Brain microvascular endothelial cell (primary cell): ENCODE measurements at regions not wholly inside any gene's neighbourhood (a gene's known extent, or its start where the extent isn't known, plus 50 kb on each side); places are given as distances from the start of the nearest gene placed in this dataset.

Experiments used
- DNase-seq: peaks from one replicate; pipeline ENCODE4 v3.0.0-alpha.2; 2020
- H3K27ac ChIP-seq: fragments of 250-450 bp; sonication (Bioruptor Pico); 2 replicates; pipeline ENCODE4 v1.5.1; 2020; ENCODE audit warnings: mild to moderate bottlenecking, moderate library complexity
- H3K27me3 ChIP-seq: fragments of 250-450 bp; sonication (Bioruptor Pico); replicated peaks from 2 replicates; pipeline ENCODE4 v1.5.1; 2020; ENCODE audit warnings: mild to moderate bottlenecking
- H3K36me3 ChIP-seq: fragments of 250-450 bp; sonication (Bioruptor Pico); replicated peaks from 2 replicates; pipeline ENCODE4 v1.5.1; 2020; ENCODE audit warnings: mild to moderate bottlenecking
- H3K4me3 ChIP-seq: 2 replicates; pipeline ENCODE4 v1.5.1; 2011; ENCODE audit warnings: low read depth, mild to moderate bottlenecking, control low read depth, low read length, moderate library complexity
- in situ Hi-C: cut with HindIII; loops from 2 replicates; pipeline ENCODE4 v1.10.0; 2017; ENCODE audit warnings: low sequenced_read_pairs, low pct_ligation_motif_present
- TF ChIP-seq, protein P1 (sequence below): IDR thresholded peaks from 2 replicates; pipeline ENCODE4 v1.5.1; 2011; ENCODE audit warnings: low read depth, mild to moderate bottlenecking, moderate library complexity, low read length, control low read depth, inconsistent platforms; ENCODE audit errors: missing control alignments

DNA sequence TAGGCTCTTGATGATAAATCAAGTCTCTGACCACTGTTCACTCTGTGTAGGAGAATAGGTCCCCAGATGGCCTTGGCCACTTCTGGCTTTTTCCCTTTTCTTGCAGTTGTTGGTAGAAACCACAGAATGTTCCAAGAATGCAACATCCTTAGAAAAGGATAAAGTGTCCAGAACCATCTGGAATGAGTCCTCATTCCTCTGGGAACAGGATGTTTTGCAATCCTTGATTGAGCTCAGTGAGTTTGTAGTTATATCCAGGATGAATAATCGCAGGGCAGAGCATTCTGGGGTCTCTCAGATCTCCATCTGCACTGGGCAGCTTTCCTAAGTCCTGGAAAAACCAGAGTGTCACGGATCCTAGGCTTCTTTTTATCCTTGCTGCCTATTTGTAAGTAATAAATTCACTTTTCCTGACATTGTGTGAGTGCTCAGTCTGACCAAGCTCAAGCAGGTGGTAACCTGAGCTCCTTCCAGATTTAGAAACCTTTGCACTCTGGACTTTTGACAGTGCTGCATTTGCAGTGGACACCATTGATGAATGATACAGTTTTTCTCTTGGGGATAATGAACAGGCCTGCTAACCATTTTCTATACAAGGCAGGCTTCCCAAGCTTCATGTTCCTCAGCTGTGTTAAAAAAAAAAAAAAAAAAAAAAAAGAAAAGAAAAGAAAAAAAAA lies 1028.6 kb downstream of the OTOL1 start:
- no peaks in the 10 kb centered on the region for H3K27me3 ChIP-seq
- no peaks in the 10 kb centered on the region for H3K36me3 ChIP-seq
- peak; percentile 66 for DNase-seq
- in situ Hi-C loops, result no loop called here
- no peak overlapping the region for H3K27ac ChIP-seq
- TF ChIP-seq, protein P1, sequence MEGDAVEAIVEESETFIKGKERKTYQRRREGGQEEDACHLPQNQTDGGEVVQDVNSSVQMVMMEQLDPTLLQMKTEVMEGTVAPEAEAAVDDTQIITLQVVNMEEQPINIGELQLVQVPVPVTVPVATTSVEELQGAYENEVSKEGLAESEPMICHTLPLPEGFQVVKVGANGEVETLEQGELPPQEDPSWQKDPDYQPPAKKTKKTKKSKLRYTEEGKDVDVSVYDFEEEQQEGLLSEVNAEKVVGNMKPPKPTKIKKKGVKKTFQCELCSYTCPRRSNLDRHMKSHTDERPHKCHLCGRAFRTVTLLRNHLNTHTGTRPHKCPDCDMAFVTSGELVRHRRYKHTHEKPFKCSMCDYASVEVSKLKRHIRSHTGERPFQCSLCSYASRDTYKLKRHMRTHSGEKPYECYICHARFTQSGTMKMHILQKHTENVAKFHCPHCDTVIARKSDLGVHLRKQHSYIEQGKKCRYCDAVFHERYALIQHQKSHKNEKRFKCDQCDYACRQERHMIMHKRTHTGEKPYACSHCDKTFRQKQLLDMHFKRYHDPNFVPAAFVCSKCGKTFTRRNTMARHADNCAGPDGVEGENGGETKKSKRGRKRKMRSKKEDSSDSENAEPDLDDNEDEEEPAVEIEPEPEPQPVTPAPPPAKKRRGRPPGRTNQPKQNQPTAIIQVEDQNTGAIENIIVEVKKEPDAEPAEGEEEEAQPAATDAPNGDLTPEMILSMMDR, result no peak
- no peak overlapping the region for H3K4me3 ChIP-seq

DNA sequence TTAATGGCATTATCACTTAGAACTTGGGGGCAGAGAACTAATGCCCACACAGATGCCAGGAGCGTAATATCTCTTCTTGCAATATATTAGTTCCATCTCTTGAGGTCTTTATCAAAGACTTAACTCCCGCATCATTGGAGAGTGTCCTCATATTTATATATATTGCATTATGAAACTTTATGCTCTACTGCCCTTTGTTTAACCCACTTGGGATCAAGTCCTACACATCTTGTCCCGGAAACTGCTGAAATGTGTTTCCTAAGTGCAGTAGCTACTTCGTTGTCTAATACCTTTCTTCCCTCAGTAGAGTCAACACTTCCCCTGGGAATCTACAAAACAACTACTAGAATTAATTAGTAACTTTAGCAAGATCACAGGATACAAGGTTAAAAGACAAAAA lies 1029.2 kb downstream of the OTOL1 start:
- TF ChIP-seq, protein P1, result no peak
- no peak overlapping the region for H3K4me3 ChIP-seq
- no peak for DNase-seq
- no peak overlapping the region for H3K27ac ChIP-seq
- no peaks in the 10 kb centered on the region for H3K36me3 ChIP-seq
- in situ Hi-C loops, result no loop called here
- no peaks in the 10 kb centered on the region for H3K27me3 ChIP-seq

DNA sequence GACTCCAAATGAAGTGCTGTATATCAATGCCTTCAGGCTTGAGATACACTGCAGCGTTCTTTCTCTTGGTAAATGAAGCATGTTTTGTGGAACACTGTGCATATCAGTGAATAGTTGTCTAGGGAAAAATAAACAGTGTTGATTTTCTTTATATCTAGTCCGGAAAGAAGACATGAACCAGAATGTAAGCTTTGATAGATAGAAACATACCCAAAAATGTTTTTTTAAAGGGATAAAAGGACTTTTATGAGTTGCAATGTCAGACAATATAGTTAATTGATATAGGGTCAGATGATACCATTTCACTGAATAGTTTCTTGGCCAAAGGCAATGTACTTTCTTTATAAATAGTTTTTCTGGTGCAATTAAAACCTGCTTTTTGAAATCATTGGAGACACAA lies 1037.8 kb downstream of the OTOL1 start:
- in situ Hi-C loops, result no loop called here
- Histone ChIP-seq H3K4me3 (no peak overlapping the region), H3K27ac (no peak overlapping the region), H3K27me3 (no peaks in the 10 kb centered on the region), H3K36me3 (no peaks in the 10 kb centered on the region)
- TF ChIP-seq, protein P1, result no peak
- DNase-seq, result no peak

DNA sequence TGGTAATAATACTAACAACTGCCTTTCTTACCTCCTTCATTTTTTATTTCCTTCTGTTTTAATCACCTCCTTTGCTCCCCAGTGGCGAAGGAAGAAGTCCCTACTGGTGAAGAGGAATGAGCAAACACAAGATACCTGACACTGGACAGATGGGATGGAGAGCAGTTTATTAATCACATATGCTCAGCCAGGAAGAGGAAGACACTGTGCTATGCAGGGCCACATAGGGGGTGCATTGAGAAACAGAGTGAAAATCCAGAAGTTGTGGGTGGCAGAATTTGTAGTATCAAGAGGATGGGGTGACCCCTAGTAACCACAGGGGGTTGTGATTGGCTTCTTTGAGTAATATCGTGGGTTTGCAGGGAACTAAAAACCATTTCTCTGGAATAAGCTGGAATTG lies 1041.9 kb downstream of the OTOL1 start:
- Histone ChIP-seq H3K27ac (no peak overlapping the region), H3K4me3 (no peak overlapping the region), H3K36me3 (no peaks in the 10 kb centered on the region), H3K27me3 (no peaks in the 10 kb centered on the region)
- TF ChIP-seq, protein P1, result no peak
- DNase-seq, result no peak
- in situ Hi-C loops, result no loop called here

DNA sequence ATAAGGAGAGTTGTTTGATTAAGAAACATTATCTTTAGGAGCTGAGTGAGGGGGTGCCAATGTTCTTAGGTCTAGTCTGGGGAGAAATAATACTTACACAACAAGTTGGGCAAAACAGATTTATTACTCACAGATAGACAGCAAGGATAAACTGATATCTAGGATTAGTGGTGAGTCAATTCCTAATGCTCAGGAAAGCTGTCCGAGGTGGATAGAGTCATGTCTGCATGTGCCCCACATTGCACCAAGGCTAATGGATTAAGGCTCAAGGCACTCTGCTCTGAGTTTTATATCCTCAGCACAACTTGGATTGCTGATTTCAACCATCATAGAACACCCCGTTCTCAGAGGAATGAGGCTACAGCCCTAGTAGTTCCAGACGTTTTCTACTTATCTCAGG lies 1042.3 kb downstream of the OTOL1 start:
- Histone ChIP-seq H3K4me3 (no peak overlapping the region), H3K27me3 (no peaks in the 10 kb centered on the region), H3K27ac (no peak overlapping the region), H3K36me3 (no peaks in the 10 kb centered on the region)
- DNase-seq, result no peak
- TF ChIP-seq, protein P1, result no peak
- in situ Hi-C loops, result no loop called here

DNA sequence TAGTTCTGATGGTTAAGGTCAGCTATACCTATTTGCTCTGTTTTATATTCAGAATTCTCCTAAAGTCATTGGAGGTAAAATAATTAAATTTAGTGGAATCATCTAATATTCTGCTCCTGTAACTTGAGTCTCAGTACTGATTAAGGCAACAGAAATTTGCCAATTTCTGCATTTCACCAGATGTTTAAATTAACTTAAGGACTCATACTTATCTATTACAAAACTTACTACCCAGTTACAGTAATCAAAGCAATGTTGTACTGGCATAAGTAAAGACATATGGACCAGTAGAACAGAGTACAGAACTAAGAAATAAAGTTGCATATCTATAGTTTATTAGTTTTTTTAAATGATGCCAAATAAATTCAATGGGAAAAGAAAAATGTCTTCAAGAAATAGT lies 1043.8 kb downstream of the OTOL1 start:
- TF ChIP-seq, protein P1, result no peak
- DNase-seq, result no peak
- H3K27me3 ChIP-seq, result no peaks in the 10 kb centered on the region
- in situ Hi-C loops, result no loop called here
- no peaks in the 10 kb centered on the region for H3K36me3 ChIP-seq
- H3K27ac ChIP-seq, result no peak overlapping the region
- no peak overlapping the region for H3K4me3 ChIP-seq
